IPS-NIHi11 (cell line): ENCODE measurements at regions not wholly inside any gene's neighbourhood (a gene's known extent, or its start where the extent isn't known, plus 50 kb on each side); places are given as distances from the start of the nearest gene placed in this dataset.

Experiments
- DNase-seq: peaks from one replicate; pipeline ENCODE4 v3.0.0; 2012; ENCODE audit warnings: mixed read lengths, low spot score

DNA sequence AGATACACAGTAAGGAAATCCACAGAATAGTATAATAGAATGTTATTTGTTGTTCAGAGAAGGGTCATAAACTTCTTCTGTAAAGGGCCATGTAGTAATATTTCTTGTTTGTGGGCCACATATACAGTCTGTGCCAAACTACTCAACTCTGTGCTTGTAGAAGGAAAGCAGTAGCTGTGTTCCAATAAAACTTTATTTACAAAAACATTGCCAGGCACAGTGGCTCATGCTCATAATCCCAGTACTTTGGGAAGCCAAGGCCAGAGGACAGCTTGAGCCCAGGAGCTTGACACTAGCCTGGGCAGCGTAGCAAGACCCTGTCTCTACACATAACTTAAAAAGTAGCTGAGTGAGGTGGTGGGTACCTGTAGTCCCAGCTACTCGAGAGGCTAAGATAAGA lies 612.8 kb upstream of the PSMD7 start:
- no peak for DNase-seq

DNA sequence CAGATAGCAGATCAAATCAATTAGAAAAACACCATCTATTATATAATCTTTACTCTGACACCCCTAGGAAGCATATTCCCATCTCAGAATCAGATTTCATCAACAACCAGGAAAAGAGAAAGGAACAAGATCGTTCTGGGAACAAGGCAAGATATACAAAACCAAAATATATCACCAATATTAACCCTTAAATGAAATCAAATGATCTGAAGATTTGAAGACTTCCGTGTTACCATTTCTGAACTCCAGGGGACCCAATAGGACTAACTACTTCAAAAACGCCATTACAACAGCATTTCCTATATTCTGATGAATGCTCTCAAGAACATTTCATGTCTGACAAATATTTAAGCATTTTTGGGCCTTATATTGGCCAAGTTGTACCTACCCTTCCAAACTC lies 624.2 kb upstream of the ZFHX3 start:
- no peak for DNase-seq

DNA sequence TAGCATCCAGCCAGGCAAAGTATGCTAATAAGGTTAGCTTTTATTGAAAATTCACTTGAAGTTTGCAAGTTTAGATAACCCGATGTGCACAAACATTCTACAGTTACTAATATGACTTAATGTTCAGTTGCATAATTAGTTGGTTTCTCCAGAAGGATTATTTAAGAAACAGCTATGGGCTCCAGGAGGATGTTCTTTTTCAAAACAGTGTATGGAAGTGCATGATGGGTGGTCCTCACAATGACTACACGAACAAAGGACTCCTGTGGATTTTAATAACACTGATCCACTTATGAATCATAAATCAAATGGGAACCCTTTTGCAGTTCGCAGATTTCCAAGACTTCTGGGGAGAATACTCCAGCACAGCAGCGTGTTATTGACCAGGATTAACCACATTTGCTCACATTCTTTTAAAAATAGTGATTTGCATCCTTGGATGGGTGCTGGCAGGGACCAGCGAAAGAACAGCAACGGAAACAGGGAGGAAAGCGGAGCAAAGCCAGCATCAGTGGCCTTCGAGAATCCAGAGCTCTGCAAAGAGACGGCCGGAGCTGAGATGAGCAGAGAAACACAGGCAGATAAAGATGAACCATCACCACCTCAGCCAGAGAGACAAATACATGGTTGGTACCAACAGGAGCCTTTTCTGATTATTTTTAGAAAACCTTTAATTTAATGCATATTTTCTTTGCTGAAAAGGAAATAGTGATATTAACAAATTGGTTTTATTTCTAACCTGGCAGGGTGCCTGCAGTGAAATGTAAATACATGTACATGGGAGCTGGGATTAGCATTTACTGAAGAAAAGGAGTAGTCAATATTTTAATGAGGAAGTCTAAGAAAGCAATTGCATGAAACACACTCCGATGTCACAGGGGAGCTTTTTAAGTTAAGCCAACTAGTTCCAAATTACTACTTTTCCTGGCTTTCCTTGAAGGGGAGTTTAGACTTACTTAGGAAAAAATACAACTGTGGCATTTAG lies 623.2 kb upstream of the ZFHX3 start:
- DNase-seq = no peak

GRCh38 chr16:73669535-73670274 lies 621.8 kb upstream of the ZFHX3 start:
- no peak for DNase-seq

DNA sequence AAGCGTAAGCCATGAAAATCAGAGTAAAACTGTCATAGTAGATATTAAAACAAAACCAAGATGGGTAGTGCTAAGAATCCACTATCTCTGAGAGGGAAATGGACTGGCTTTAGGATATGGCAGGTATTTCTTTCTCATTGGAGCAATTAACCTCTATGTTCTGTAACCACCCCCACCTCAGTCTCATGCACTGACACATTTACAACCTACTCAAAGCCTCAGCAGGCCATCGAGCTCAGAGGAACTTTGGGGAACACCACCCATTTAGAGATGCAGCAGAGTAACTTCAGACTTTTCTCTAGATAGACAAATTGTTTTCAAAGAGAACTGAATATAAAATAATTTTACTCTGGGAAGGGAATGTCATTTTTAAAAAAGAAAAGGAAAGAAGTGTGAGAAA lies 615.8 kb upstream of the ZFHX3 start:
- DNase-seq = no peak

- DNase-seq = no peak
Measured at GRCh38 chr16:73636196-73636595, 588.3 kb upstream of the ZFHX3 start.

DNA sequence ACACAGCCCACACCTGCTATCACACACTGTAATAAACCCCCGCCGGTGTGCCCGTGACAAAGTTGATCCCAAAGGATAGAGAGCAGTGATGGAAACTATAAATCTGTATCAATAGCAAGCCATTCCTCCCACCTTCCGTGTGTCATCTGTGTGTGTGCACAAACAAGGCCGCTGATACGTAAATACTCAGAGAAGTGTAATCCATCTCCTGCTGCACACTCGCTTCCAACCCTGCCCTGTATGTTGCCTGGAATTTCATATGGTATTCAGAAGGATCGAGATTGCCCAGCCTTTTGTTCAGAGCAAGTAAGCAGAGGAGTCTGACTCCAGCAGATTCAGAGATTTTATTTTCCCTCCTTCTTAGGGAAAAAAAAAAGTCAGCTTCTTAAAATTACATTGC lies 581.1 kb upstream of the ZFHX3 start:
- DNase-seq = no peak

DNA sequence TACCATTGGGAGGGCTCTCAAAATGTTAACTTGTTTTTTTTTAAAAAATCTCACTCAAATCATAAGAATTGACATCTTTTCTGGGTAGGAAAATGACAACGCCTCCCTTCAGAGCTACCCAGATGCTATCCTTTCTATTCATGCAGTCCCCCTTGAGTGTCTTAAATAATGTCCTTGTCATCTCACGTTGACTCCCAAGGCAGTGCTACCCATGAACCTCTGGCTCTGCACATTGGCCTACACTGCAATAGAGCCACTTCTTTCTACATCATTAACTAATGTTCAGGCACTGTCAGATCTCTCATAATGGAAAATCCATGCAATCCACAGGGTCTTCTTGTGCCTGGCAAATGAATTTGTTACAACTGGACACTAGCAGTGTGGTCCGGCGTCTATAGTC lies 569.8 kb upstream of the ZFHX3 start:
- no peak for DNase-seq

- no peak for DNase-seq
Measured at GRCh38 chr16:73616770-73617169, 568.8 kb upstream of the ZFHX3 start.

DNA sequence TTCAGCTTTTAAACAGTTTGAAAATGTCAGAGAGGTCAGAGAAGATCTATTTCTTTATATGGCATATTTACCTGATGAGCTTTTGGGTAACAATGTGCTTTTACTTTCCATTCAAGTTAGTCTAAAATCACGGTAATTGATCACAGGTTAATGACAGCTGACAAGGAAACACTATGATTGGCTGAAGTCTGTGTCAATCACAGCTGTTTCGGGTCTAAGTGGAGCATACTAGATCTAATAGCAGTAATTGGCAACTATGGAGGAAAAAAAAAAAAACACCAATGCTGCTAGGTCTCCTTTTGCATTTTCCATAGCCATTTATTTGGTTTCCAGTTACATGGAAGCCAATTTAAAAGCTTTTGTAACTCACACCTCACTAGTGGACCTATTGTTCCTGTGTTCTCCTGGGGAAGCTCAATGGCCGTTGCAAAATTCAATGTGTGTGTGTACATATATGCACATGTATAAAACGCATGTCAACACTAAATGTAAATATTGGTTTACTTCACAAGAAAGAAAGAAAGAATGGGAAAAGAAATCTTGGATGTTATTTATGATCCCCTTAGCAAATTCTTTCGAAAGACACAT lies 568.3 kb upstream of the ZFHX3 start:
- DNase-seq = no peak

DNA sequence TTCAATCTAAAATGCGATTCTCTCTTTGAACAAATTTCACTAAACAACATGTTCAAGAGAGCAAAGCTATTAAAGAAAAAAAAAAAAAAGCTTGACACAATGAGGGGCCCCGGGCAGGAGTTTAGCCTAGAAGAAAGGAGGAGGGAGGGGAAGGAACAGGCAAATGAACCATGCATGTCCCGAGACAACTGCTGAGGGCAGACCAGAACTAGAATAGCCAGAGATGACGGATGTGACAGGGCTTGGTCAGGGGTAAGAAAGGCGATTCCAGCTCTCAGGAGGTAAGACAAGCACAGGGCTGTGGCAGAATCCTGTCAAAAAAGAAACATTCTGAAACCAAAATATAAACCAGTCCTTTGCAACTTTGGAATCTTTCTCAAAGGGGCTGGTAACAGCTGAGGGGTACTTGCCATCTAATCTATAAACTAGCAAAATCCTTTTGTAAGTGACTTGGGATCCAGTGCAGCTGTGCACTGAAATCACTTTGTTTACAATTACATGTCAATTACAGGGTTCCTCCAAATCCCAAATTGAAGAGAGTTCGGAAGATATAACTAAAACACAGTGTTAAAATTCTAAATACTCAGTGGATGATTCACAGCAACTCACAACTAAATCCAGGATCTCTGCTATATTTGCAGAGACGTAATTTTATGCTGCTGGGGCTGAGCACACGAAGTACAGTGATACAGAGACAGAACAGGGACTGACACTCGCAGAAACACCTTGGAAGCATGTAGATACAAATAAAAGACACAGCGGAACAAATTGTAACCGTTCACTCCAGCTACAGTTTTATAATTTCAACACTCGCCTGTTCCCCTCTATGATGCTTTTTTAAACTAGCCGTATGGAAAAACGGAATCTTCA lies 567.4 kb upstream of the ZFHX3 start:
- DNase-seq = no peak

- DNase-seq = no peak
Measured at GRCh38 chr16:73614131-73614530, 566.2 kb upstream of the ZFHX3 start.

DNA sequence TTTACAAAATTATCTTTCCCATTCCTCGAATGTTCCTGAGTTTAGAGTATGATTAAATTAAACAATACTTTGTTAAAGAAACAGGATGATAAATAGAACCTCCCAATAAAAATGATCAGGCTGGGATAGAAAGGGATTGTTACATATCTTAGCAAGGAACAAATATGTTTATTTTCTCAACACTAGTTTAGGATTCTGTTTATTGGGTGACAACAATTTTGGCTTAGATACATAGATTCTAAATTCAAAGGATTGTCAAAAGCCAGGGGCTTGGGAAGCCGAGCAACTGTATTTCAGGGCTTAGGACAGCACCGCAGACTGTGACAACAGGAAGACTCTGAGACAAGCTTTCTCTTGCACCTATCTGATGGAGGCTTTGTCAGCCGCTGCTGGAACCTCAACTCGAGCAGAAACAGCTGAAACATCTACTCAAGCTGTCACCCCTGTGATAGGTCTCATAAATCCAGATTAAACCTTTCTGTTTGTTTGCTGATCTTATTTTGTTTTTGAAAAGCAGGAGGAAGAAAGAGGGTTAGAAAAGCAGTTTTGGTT lies 562.8 kb upstream of the ZFHX3 start:
- DNase-seq = no peak

DNA sequence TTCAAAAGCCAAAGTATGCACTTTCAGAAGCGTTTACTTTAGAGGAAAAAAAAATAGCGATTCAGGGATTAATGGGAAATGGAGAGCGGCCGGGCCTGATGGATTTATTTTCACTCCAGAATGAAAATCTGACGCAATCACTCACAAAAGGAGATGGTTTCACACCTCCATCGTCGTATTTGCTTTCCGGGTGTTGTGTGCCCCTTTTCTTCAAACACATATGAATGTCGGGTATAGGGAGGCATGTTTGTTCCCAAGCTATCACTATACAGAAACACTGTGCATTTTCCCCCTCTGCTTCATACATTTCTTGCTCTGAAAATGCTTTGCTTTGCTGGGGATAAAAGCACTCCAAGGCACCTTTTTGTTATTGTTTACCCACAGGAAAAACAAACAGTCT lies 562.2 kb upstream of the ZFHX3 start:
- DNase-seq = no peak

GRCh38 chr16:73608911-73609310 lies 561.0 kb upstream of the ZFHX3 start:
- DNase-seq = no peak

- peak; percentile 36 for DNase-seq
Measured at GRCh38 chr16:73605309-73605708, 557.4 kb upstream of the ZFHX3 start.

DNA sequence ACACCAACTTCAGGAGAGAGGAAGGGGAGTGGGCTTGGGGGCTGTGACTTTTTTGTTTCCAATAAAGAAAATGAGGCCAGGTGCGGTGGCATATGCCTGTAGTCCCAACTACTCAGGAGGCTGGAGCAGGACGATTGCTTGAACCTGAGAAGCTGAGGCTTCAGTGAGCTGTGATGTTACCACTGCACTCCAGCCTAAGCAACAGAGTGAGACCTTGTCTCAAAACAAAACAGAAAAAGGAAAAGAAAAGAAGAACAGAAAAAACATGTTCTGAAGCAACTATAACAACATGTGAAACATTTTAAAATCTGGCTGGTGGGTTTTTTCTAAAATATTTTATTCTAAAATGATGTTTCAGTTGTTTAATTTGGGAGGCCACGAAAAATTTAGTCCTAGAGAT lies 554.0 kb upstream of the ZFHX3 start:
- DNase-seq = no peak

DNA sequence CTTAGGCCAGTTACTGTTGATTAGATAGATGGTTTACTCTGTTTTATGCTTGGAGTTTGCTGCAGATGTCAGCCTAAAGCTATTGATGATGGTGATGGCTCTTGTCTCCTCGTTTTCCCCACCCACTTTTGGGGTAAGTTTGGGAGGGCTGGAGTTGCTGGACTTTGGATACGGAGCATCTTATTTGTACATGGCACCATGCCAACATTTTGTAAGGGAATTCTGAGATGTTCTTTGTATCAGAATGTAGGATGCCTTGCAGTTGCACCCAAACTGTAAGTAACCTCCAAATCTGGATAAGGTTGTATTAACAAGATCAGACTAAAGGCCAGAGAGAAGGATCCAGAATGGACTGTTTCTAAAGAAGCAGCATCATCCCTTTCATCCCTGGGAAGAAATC lies 551.9 kb upstream of the ZFHX3 start:
- no peak for DNase-seq

DNA sequence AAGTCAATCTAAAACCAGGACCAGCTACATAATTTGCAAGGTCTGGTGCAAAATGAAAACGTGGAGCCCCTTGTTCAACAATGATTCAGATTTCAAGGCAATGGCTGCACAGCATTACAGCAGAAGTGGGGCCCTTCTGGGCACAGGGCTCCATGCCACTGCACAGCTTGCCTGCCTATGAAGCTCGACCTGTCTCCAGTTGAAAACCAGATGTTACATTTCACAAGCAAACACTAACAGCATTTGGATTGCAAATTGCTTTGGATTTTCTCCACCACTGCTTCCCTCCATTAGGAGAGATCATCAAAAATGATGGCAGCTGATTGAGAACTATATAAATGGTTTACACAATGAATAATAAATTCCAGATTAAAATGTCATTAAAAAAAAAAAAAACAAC lies 551.4 kb upstream of the ZFHX3 start:
- DNase-seq = no peak

DNA sequence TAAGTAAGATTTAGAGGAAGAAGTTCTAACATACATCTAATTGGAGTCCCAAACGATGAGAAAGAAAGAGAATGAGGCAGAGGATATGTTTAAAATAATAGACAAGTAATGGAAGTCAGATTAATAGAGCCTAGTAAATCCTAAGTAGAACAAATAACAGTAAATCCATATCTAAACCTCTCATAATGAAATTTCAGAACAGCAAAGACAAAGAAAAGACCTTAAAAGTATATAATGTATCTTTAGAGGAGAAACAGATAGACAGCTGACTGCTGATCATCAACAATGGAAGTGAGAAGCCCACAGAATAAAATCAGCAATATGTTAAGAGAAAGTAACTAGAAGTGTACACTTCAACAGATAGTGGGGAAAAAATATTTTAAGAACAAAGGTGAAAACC lies 536.2 kb upstream of the ZFHX3 start:
- DNase-seq = no peak

DNA sequence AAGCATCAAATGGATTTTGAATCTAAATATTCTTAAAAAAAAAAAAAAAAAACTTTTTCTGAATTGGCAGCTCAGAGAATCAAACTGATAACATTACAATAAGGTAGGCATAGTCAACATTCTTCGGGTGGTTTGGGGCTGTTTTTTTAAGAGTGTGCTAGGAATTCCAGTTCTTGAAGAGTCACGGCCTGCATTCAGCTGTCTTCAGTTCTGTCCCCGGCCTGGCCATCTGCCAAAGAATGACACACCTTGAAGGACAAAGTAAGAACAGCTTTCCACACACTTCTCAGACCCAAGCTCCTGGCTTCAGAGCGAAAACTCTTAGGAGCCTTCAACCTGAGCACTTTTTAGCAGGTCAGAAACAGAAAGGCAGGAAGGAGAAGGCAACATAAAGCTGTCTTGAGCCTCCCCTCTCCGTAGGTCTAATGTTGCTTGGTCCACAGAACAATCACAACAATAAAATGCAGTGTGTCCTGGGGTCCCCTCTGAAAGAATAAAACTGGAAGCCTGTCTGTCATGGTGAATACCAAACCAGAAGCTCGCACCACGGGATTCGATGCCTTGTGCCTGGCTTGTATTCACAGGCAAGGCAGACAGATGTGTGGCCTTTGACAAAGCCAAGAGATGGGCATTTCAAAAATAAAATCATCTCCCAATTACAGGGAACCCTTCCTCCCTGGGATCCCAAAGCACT lies 524.4 kb upstream of the ZFHX3 start:
- peak; percentile 12 for DNase-seq
